Erythroblast (primary cell): ENCODE measurements at regions not wholly inside any gene's neighbourhood (a gene's known extent, or its start where the extent isn't known, plus 50 kb on each side); places are given as distances from the start of the nearest gene placed in this dataset.

Experiments
- GATA1 ChIP-seq: IDR thresholded peaks from 2 replicates; pipeline ENCODE4 v1.6.1; 2011; ENCODE audit warnings: low read depth, mild to moderate bottlenecking, control low read depth, low read length, moderate library complexity
- POLR2A ChIP-seq: IDR thresholded peaks from 2 replicates; pipeline ENCODE4 v1.6.1; 2011; ENCODE audit warnings: mild to moderate bottlenecking, low read length

DNA sequence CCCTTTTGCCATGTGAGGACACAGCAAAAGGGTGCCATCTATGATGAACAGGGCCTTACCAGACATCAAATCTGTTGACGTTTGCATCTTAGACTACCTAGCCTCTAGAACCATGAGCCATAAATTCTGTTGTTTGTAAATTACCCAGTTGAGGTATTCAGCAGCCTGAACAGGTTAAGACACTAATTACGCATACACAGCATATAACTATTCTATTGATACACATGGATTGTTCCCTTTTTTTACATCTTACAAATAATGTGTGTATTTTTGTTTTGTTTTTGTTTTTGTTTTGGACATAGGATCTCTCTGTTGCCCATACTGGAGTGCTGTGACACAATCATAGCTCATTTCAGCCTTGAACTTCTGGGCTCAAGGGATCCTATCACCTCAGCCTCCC, 255.5 kb downstream of the OPA1 start:
- TF ChIP-seq POLR2A = no peak
- TF ChIP-seq GATA1 = no peak
